ENCODE measurements at regions not wholly inside any gene's neighbourhood (a gene's known extent, or its start where the extent isn't known, plus 50 kb on each side); places are given as distances from the start of the nearest gene placed in this dataset.

GRCh38 chr3:176523114-176523513 is 674.2 kb downstream of the TBL1XR1 start:
- no peak for DNase-seq

GRCh38 chr3:176522436-176522835 is 674.8 kb downstream of the TBL1XR1 start:
- no peak for DNase-seq

GRCh38 chr3:176521531-176522175 is 675.6 kb downstream of the TBL1XR1 start:
- DNase-seq: no peak

GRCh38 chr3:176514297-176514696 is 683.0 kb downstream of the TBL1XR1 start:
- no peak for DNase-seq

- DNase-seq: no peak
These were observed 683.7 kb downstream of the TBL1XR1 start for GRCh38 chr3:176513604-176514003.

- no peak for DNase-seq
These were observed 685.2 kb downstream of the TBL1XR1 start for GRCh38 chr3:176512037-176512436.

- no peak for DNase-seq
These were observed 687.2 kb downstream of the TBL1XR1 start for GRCh38 chr3:176510097-176510496.

- DNase-seq: no peak
These were observed 691.2 kb downstream of the TBL1XR1 start for GRCh38 chr3:176505878-176506621.

- no peak for DNase-seq
These were observed 706.2 kb downstream of the TBL1XR1 start for GRCh38 chr3:176491084-176491483.

GRCh38 chr3:176490357-176490756 is 706.9 kb downstream of the TBL1XR1 start:
- DNase-seq: no peak

GRCh38 chr3:176479248-176479647 is 718.0 kb downstream of the TBL1XR1 start:
- DNase-seq: no peak

GRCh38 chr3:176469694-176470205 is 727.5 kb downstream of the TBL1XR1 start:
- DNase-seq: no peak

- DNase-seq: no peak
These were observed 733.7 kb downstream of the TBL1XR1 start for GRCh38 chr3:176463610-176464009.

GRCh38 chr3:176447369-176447768 is 749.9 kb downstream of the TBL1XR1 start:
- DNase-seq: no peak

GRCh38 chr3:176442326-176442725 is 755.0 kb downstream of the TBL1XR1 start:
- DNase-seq: no peak

- DNase-seq: no peak
These were observed 757.6 kb downstream of the TBL1XR1 start for GRCh38 chr3:176439729-176440128.

GRCh38 chr3:176431991-176432390 is 765.3 kb downstream of the TBL1XR1 start:
- no peak for DNase-seq

GRCh38 chr3:176431038-176431418 is 766.3 kb downstream of the TBL1XR1 start:
- no peak for DNase-seq

GRCh38 chr3:176430244-176431037 is 766.8 kb downstream of the TBL1XR1 start:
- DNase-seq: peak; percentile 43

- no peak for DNase-seq
These were observed 768.7 kb downstream of the TBL1XR1 start for GRCh38 chr3:176428552-176428951.

- DNase-seq: no peak
These were observed 770.9 kb downstream of the TBL1XR1 start for GRCh38 chr3:176426371-176426770.

- no peak for DNase-seq
These were observed 780.4 kb downstream of the TBL1XR1 start for GRCh38 chr3:176416870-176417269.

- DNase-seq: no peak
These were observed 781.5 kb downstream of the TBL1XR1 start for GRCh38 chr3:176415661-176416295.

Data from NCI-H1092 (cell line).